HL-60 (cell line): ENCODE measurements at regions not wholly inside any gene's neighbourhood (a gene's known extent, or its start where the extent isn't known, plus 50 kb on each side); places are given as distances from the start of the nearest gene placed in this dataset.

Experiments
- DNase-seq, 2 experiments: peaks; one replicate each; pipeline ENCODE4 v3.0.0-alpha.2; 2010 to 2020; ENCODE audit warnings: low read depth in 1 of 2, low spot score in 1 of 2
- H3K27ac ChIP-seq: fragments of 250-450 bp; sonication (Bioruptor Pico); replicated peaks from 2 replicates; pipeline ENCODE4 v1.5.1; 2020; ENCODE audit warnings: mild to moderate bottlenecking, moderate library complexity
- H3K27me3 ChIP-seq: fragments of 250-450 bp; sonication (Bioruptor Pico); 2 replicates; pipeline ENCODE4 v1.5.1; 2021; ENCODE audit warnings: mild to moderate bottlenecking, moderate library complexity; ENCODE audit not compliant: insufficient read depth, poor library complexity, severe bottlenecking
- H3K4me3 ChIP-seq: replicated peaks from 2 replicates; pipeline ENCODE4 v1.5.1; 2011; ENCODE audit warnings: mild to moderate bottlenecking, control low read depth, low read length; ENCODE audit not compliant: insufficient read depth
- CTCF ChIP-seq: IDR thresholded peaks from one replicate; pipeline ENCODE4 v1.5.1; 2011; ENCODE audit warnings: low read length, control low read depth, inconsistent platforms; ENCODE audit not compliant: insufficient read depth
- GABPA ChIP-seq: IDR thresholded peaks from 2 replicates; pipeline ENCODE4 v1.6.1; 2012; ENCODE audit warnings: low read depth
- POLR2AphosphoS5 ChIP-seq: IDR thresholded peaks from 2 replicates; pipeline ENCODE4 v1.6.1; 2012; ENCODE audit warnings: low read depth
- REST ChIP-seq: IDR thresholded peaks from 2 replicates; pipeline ENCODE4 v1.6.1; 2012; ENCODE audit warnings: low read depth; ENCODE audit not compliant: insufficient replicate concordance
- SPI1 ChIP-seq: IDR thresholded peaks from 2 replicates; pipeline ENCODE4 v1.6.1; 2012; ENCODE audit warnings: low read depth, mild to moderate bottlenecking, borderline replicate concordance

GRCh38 chr2:220071696-220072095, 444.3 kb downstream of the SLC4A3 start:
- no peak overlapping the region for H3K4me3 ChIP-seq
- no peak for DNase-seq
- TF ChIP-seq SPI1 = no peak
- TF ChIP-seq GABPA = no peak
- no peak for TF ChIP-seq CTCF
- no peaks in the 10 kb centered on the region for H3K27me3 ChIP-seq
- H3K27ac ChIP-seq = no peak overlapping the region

GRCh38 chr2:220072669-220073220, 445.3 kb downstream of the SLC4A3 start:
- no peak overlapping the region for H3K4me3 ChIP-seq
- no peak for DNase-seq
- no peak for TF ChIP-seq REST
- no peak for TF ChIP-seq GABPA
- TF ChIP-seq CTCF = no peak
- no peak for TF ChIP-seq POLR2AphosphoS5
- no peak for TF ChIP-seq SPI1
- H3K27me3 ChIP-seq = no peaks in the 10 kb centered on the region
- H3K27ac ChIP-seq = no peak overlapping the region

- no peak overlapping the region for H3K4me3 ChIP-seq
- TF ChIP-seq REST = no peak
- TF ChIP-seq POLR2AphosphoS5 = no peak
- no peak overlapping the region for H3K27ac ChIP-seq
- DNase-seq = no peak
- H3K27me3 ChIP-seq = no peaks in the 10 kb centered on the region
Observed at GRCh38 chr2:220075835-220076234, 448.4 kb downstream of the SLC4A3 start.

- DNase-seq = no peak
- no peak for TF ChIP-seq REST
- TF ChIP-seq POLR2AphosphoS5 = no peak
- no peak overlapping the region for H3K27ac ChIP-seq
- no peak overlapping the region for H3K4me3 ChIP-seq
- no peaks in the 10 kb centered on the region for H3K27me3 ChIP-seq
Observed at GRCh38 chr2:220076734-220077133, 449.3 kb downstream of the SLC4A3 start.
